ENCODE measurements at regions not wholly inside any gene's neighbourhood (a gene's known extent, or its start where the extent isn't known, plus 50 kb on each side); places are given as distances from the start of the nearest gene placed in this dataset.
"Not testable (repeated sequence)": the region's sequence is repeated elsewhere in the genome, so short reads cannot be mapped to it uniquely, and the experiment has no call there.

GRCh38 chr1:211890091-211890995 is 59.8 kb upstream of the LPGAT1 start:
- DNase-seq; H3K27ac Mint-ChIP-seq; ATAC-seq (ENCODE audit: low read depth in 2 of 2): not testable (repeated sequence)

DNA sequence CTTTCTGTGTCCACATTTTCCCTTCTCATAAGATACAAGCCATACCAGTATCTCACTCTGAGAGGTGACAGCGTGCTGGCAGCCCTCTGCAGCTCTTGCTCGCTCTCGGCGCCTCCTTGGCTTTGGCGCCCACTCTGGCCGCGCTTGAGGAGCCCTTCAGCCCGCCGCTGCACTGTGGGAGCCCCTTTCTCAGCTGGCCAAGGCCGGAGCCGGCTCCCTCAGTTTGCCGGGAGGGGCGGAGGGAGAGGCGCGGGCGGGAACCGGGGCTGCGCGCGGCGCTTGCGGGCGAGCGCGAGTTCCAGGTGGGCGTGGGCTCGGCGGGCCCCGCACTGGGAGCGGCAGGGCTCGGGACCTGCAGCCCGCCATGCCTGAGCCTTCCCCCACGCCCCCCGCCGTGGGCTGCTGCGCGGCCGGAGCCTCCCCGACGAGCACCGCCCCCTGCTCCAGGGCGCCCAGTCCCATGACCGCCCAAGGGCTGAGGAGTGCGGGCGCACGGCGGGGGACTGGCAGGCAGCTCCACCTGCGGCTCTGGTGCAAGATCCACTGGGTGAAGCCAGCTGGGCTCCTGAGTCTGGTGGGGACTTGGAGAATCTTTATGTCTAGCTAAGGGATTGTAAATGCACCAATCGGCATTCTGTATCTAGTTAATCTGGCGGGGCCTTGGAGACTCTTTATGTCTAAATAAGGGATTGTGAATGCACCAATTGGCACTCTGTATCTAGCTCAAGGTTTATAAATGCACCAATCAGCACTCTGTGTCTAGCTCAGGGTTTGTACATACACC is 58.9 kb upstream of the LPGAT1 start:
- not testable (repeated sequence) for H3K9me3 Mint-ChIP-seq; H3K27me3 Mint-ChIP-seq; H3K36me3 Mint-ChIP-seq; H3K27ac Mint-ChIP-seq; ATAC-seq (ENCODE audit: low read depth in 2 of 2); DNase-seq; H3K4me1 Mint-ChIP-seq
- H3K4me3 Mint-ChIP-seq: peak overlapping the region in 2 of 8 donors; percentile 34 to 42

More at GRCh38 chr1:211890091-211890995, 59.8 kb upstream of the LPGAT1 start:
- not testable (repeated sequence) for H3K9me3 Mint-ChIP-seq, H3K4me1 Mint-ChIP-seq, H3K36me3 Mint-ChIP-seq, H3K4me3 Mint-ChIP-seq, H3K27me3 Mint-ChIP-seq

DNA sequence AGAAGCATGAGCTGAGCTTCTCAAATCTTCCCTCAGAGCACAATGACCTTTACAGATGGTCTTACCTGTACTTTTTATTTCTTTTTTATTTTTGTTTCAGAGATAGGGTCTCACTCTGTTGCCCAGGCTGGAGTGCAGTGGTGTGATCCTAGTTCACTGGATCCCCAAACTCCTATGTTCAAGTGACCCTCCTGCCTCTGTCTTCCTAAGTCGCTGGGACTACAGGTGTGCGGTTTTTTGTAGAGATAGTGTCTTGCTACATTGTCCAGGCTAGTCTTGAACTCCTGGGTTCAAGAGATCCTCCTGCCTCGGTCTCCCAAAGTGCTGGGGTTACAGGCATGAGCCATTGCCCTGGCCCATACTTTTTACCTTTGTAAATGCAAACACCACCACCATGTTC is 56.0 kb upstream of the LPGAT1 start:
- Mint-ChIP-seq H3K9me3 (peaks cover 0 to 11% (median 5%) of the 10 kb centered on the region in 7 donors), H3K36me3 (no peaks in the 10 kb centered on the region), H3K27ac (peak overlapping the region in 2 of 6 donors; percentile 44 to 67), H3K27me3 (peaks cover 6 to 10% (median 7%) of the 10 kb centered on the region in 3 donors), H3K4me3 (no peak overlapping the region), H3K4me1 (peaks cover 0 to 5% (median 0%) of the 10 kb centered on the region in 3 donors)
- ATAC-seq (ENCODE audit: low read depth in 2 of 2): no peak
- DNase-seq: no peak

- H3K4me3 Mint-ChIP-seq: no peak overlapping the region
- peaks cover 0 to 16% (median 5%) of the 10 kb centered on the region in 7 donors for H3K9me3 Mint-ChIP-seq
- ATAC-seq (ENCODE audit: low read depth in 2 of 2) (peak in 1 of 2 donors; percentile 30), DNase-seq (no peak)
- H3K27me3 Mint-ChIP-seq: peaks cover 6 to 10% (median 7%) of the 10 kb centered on the region in 3 donors
- H3K4me1 Mint-ChIP-seq: peaks cover 0 to 5% (median 0%) of the 10 kb centered on the region in 3 donors
- H3K27ac Mint-ChIP-seq: no peak overlapping the region
- no peaks in the 10 kb centered on the region for H3K36me3 Mint-ChIP-seq
These were observed 55.4 kb upstream of the LPGAT1 start for GRCh38 chr1:211885747-211886522.

DNA sequence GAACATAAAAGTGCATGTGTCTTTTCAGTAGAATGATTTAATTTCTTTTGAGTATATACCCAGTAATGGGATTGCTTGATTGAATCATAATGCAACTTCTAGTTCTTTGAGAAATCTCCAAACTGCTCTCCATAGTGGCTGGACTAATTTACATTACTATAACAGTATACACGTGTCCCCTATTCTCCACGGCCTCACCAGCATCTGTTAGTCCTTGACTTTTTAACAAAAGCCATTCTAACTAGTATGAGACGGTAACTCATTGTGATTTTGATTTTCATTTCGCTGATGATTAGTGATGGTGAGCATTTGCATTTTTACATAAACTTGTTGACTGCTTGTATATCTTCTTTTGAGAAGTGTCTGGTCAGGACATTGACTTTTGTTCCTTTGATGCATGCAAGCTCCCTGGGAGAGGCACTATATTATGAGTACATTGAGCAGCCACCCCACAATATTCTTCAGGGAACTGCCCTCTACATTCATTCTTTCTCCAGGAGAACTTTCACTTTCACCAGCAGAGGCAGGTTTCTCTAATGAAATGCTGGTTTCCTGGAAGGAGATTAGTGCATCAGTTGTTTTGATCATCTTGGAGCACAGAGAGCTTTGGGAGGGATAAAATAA is 51.9 kb upstream of the LPGAT1 start:
- Mint-ChIP-seq H3K4me1 (no peaks in the 10 kb centered on the region), H3K27ac (no peak overlapping the region), H3K4me3 (no peak overlapping the region), H3K9me3 (peaks cover 0 to 12% (median 5%) of the 10 kb centered on the region in 7 donors), H3K27me3 (peaks cover 0 to 1% (median 1%) of the 10 kb centered on the region in 3 donors), H3K36me3 (no peaks in the 10 kb centered on the region)
- DNase-seq: no peak
- ATAC-seq (ENCODE audit: low read depth in 2 of 2): no peak

All from naive B cell (primary cell).